RWPE1 (cell line): ENCODE measurements at regions not wholly inside any gene's neighbourhood (a gene's known extent, or its start where the extent isn't known, plus 50 kb on each side); places are given as distances from the start of the nearest gene placed in this dataset.

ENCODE experiments used
- CTCF ChIA-PET: fragments of 350-600 bp; sonication (Branson Sonifier 250); formaldehyde crosslinking; extraction: SDS; loops from one replicate; lab custom pipeline; 2021; lab: Yijun Ruan, JAX
- POLR2A ChIA-PET: fragments of 400-600 bp; formaldehyde crosslinking; extraction: SDS; loops from one replicate; lab custom pipeline; 2020; ENCODE audit warnings: antibody characterized with exemption; ENCODE audit not compliant: low non-redundant PET; lab: Yijun Ruan, JAX
- DNase-seq: peaks from one replicate; pipeline ENCODE4 v3.0.0; 2012; ENCODE audit warnings: low spot score
- H3K27ac ChIP-seq: fragments of 450-650 bp; 2 replicates; pipeline ENCODE4 v1.5.1; 2017
- CTCF ChIP-seq: fragments of 450-650 bp; conservative IDR thresholded peaks from 2 replicates; pipeline ENCODE4 v1.5.1; 2017; ENCODE audit warnings: low read depth, mild to moderate bottlenecking

- POLR2A ChIA-PET = no interaction called here
- DNase-seq = no peak
- CTCF ChIA-PET = interaction anchor here (0.8 kb wide), 1 partner anchor 65 kb away, joined by 3 read pairs; no protein-coding TSS in a partner anchor
- H3K27ac ChIP-seq = no peak overlapping the region
- no peak for TF ChIP-seq CTCF
Measured at GRCh38 chr17:70298929-70299531, 129.7 kb downstream of the KCNJ2 start.

- ChIA-PET CTCF (no interaction called here), POLR2A (no interaction called here)
- no peak for DNase-seq
- H3K27ac ChIP-seq = no peak overlapping the region
- TF ChIP-seq CTCF = no peak
Measured at GRCh38 chr17:70307430-70308225, 138.3 kb downstream of the KCNJ2 start.

- TF ChIP-seq CTCF = no peak
- ChIA-PET CTCF (interaction anchor here (0.6 kb wide), 1 partner anchor 30 kb away, joined by 4 read pairs; no protein-coding TSS in a partner anchor), POLR2A (no interaction called here)
- no peak overlapping the region for H3K27ac ChIP-seq
- no peak for DNase-seq
Measured at GRCh38 chr17:70308618-70309017, 139.3 kb downstream of the KCNJ2 start.

GRCh38 chr17:70310221-70310672, 140.9 kb downstream of the KCNJ2 start:
- POLR2A ChIA-PET = no interaction called here
- no peak overlapping the region for H3K27ac ChIP-seq
- TF ChIP-seq CTCF = no peak
- CTCF ChIA-PET = no interaction called here
- no peak for DNase-seq

- no peak for TF ChIP-seq CTCF
- CTCF ChIA-PET = no interaction called here
- no peak overlapping the region for H3K27ac ChIP-seq
- no peak for DNase-seq
- POLR2A ChIA-PET = no interaction called here
Measured at GRCh38 chr17:70313086-70313852, 143.9 kb downstream of the KCNJ2 start.

GRCh38 chr17:70314096-70314495, 144.8 kb downstream of the KCNJ2 start:
- ChIA-PET CTCF (no interaction called here), POLR2A (no interaction called here)
- no peak overlapping the region for H3K27ac ChIP-seq
- no peak for TF ChIP-seq CTCF
- DNase-seq = no peak
